Lung (tissue), 11 donors: ENCODE measurements at regions not wholly inside any gene's neighbourhood (a gene's known extent, or its start where the extent isn't known, plus 50 kb on each side); places are given as distances from the start of the nearest gene placed in this dataset.

Experiments
- ATAC-seq: fragments of 200-7000 bp; cut with Tn5 transposase; one replicate; pipeline ENCODE4 v1.9.1; 2020; ENCODE audit warnings: moderate number of reproducible peaks; ENCODE audit not compliant: insufficient read depth, low FRiP score
- DNase-seq, 3 donors: peaks; one replicate each; pipeline ENCODE4 v3.0.0-alpha.2; 2013 to 2017
- H3K27ac ChIP-seq, 2 donors: one replicate each; pipeline ENCODE4 v1.5.1; 2013; ENCODE audit warnings: mild to moderate bottlenecking in 2 of 2, moderate library complexity in 2 of 2, control low read depth in 1 of 2, inconsistent platforms in 1 of 2, low read depth in 1 of 2, low read length in 1 of 2
- H3K27me3 ChIP-seq, 3 donors: one replicate each; pipeline ENCODE4 v1.5.1; 2013; ENCODE audit warnings: low read length in 2 of 3; ENCODE audit not compliant: control insufficient read depth in 3 of 3, insufficient read depth in 3 of 3
- H3K36me3 ChIP-seq, 4 donors: one replicate each; pipeline ENCODE4 v1.5.1; 2013; ENCODE audit warnings: low read length in 4 of 4, mild to moderate bottlenecking in 1 of 4, moderate library complexity in 1 of 4; ENCODE audit not compliant: control insufficient read depth in 4 of 4, insufficient read depth in 4 of 4
- H3K4me1 ChIP-seq, 5 donors: one replicate each; pipeline ENCODE4 v1.5.1; 2013; ENCODE audit warnings: low read length in 5 of 5, mild to moderate bottlenecking in 2 of 5, moderate library complexity in 1 of 5; ENCODE audit not compliant: control insufficient read depth in 5 of 5, insufficient read depth in 5 of 5
- H3K4me3 ChIP-seq: one replicate; pipeline ENCODE4 v1.5.1; 2013; ENCODE audit warnings: mild to moderate bottlenecking, control low read depth, moderate library complexity
- H3K9ac ChIP-seq, 2 donors: one replicate each; pipeline ENCODE4 v1.5.1; 2013; ENCODE audit warnings: low read length in 2 of 2, control low read depth in 1 of 2; ENCODE audit not compliant: insufficient read depth in 1 of 2
- H3K9me3 ChIP-seq, 4 donors: one replicate each; pipeline ENCODE4 v1.5.1; 2013; ENCODE audit warnings: low read length in 3 of 4, mild to moderate bottlenecking in 1 of 4, moderate library complexity in 1 of 4; ENCODE audit not compliant: control insufficient read depth in 4 of 4, insufficient read depth in 3 of 4
- WGBS, 2 donors: extraction: QIAGEN DNeasy Blood & Tissue Kit; methylation state at CpG; one replicate each; pipeline ENCODE4 v1.1.7; 2013; 5-methylcytosine and 5-hydroxymethylcytosine counted together
- TF ChIP-seq, protein P1 (sequence below): IDR thresholded peaks from 2 replicates; pipeline ENCODE4 v1.5.1; 2012; ENCODE audit warnings: mild to moderate bottlenecking; ENCODE audit errors: control extremely low read depth, extremely low read depth
- donor health status: control.
- donor health status: control.
- donor health status: Bipolar disorder and iron deficiency.
- donor health status: healthy.
- donor health status: DM: yes; HTN: yes; CAD: no.

- TF ChIP-seq, protein P1, sequence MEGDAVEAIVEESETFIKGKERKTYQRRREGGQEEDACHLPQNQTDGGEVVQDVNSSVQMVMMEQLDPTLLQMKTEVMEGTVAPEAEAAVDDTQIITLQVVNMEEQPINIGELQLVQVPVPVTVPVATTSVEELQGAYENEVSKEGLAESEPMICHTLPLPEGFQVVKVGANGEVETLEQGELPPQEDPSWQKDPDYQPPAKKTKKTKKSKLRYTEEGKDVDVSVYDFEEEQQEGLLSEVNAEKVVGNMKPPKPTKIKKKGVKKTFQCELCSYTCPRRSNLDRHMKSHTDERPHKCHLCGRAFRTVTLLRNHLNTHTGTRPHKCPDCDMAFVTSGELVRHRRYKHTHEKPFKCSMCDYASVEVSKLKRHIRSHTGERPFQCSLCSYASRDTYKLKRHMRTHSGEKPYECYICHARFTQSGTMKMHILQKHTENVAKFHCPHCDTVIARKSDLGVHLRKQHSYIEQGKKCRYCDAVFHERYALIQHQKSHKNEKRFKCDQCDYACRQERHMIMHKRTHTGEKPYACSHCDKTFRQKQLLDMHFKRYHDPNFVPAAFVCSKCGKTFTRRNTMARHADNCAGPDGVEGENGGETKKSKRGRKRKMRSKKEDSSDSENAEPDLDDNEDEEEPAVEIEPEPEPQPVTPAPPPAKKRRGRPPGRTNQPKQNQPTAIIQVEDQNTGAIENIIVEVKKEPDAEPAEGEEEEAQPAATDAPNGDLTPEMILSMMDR, result no peak
- no peak for DNase-seq
- Histone ChIP-seq H3K9me3 (peaks cover 0 to 7% (median under 1%) of the 10 kb centered on the region in 4 donors), H3K27me3 (no peaks in the 10 kb centered on the region), H3K27ac (no peak overlapping the region), H3K36me3 (no peaks in the 10 kb centered on the region), H3K9ac (no peak overlapping the region), H3K4me3 (no peak overlapping the region), H3K4me1 (peaks cover 0 to 6% (median 0%) of the 10 kb centered on the region in 5 donors)
- no peak for ATAC-seq
- WGBS, 2 donors, result 75 to 91% methylated on average over 2 of the region's 2 CpGs
Measured at GRCh38 chr3:196147116-196147515, 64.1 kb downstream of the ZDHHC19 start.

DNA sequence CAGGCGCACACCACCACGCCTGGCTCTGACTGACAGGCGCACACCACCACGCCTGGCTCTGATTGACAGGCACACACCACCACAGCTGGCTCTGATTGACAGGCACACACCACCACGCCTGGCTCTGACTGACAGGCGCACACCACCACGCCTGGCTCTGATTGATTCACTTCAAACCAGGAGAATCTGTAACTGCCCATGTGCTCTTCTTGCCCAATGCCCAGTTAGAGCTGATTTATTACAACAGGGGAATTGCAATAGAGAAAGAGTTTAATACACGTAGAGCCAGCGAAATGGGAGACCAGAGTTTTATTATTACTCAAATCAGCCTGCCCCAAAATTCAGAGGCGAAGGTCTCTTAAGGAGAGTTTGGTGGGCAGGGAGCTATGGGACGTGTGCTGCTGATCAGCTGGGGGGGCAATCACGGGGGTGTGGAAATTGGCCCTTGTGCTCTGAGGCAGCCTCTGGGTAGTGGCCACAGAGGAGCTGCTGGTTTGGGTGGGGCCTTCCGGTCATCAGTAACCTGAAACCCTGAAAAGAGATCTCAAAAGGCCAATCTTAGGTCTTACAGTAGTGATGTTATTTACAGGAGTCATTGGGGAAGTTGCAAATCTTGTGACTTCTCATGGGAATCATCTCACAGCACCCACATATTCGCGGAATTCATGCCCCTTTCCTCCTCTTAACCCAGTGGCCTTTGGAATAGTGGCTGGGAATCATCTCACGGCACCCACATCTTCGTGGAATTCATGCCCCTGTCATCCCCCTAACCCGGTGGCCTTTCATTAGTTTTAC is 63.8 kb upstream of the TFRC start:
- TF ChIP-seq, protein P1, result no peak
- H3K9me3 ChIP-seq, result peaks cover 0 to 5% (median under 1%) of the 10 kb centered on the region in 4 donors
- no peak for ATAC-seq
- no peak overlapping the region for H3K27ac ChIP-seq
- DNase-seq, result no peak
- no peak overlapping the region for H3K9ac ChIP-seq
- H3K27me3 ChIP-seq, result no peaks in the 10 kb centered on the region
- 81 to 87% methylated on average over 14 to 16 of the region's 18 CpGs for WGBS, 2 donors
- peaks cover 0 to 7% (median 0%) of the 10 kb centered on the region in 5 donors for H3K4me1 ChIP-seq
- no peak overlapping the region for H3K4me3 ChIP-seq
- no peaks in the 10 kb centered on the region for H3K36me3 ChIP-seq

DNA sequence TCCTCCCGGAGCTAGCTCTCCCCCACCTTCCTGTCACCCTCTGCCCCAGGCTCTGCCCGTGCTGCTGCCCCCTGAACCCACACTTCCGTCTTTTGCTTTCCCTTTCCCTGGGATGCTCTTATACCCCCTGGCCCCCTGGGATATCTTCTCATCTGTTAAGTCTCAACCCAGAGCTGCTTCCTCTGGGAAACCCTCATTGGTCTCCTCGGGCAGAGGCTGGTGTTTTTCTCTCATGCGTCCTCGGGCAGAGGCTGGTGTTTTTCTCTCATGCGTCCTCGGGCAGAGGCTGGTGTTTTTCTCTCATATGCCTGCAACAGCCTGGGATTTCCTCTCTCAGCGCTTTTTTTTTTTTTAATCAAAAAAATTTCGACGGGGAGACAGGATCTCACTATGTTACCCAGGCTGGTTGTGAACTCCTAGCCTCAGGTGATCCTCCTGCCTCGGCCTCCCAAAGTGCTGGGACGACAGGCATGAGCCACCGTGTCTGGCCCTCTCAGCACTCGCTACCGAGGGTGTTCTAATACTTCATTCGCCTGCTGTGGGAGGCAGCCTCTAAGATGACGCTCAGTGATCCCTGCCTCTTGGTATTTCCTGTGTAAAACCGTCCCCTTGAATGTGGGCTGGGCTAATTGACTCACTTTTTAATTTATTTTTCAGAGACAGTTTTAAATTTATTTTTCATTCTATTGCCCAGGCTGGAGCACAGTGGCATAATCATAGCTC is 62.7 kb upstream of the TFRC start:
- H3K9ac ChIP-seq, result no peak overlapping the region
- no peak for ATAC-seq
- DNase-seq, result no peak
- H3K4me1 ChIP-seq, result peaks cover 0 to 7% (median 0%) of the 10 kb centered on the region in 5 donors
- no peak overlapping the region for H3K4me3 ChIP-seq
- peaks cover 0 to 2% (median 0%) of the 10 kb centered on the region in 4 donors for H3K9me3 ChIP-seq
- H3K36me3 ChIP-seq, result no peaks in the 10 kb centered on the region
- TF ChIP-seq, protein P1, result no peak
- WGBS, 2 donors, result 74 to 83% methylated on average over 19 of the region's 19 CpGs
- H3K27ac ChIP-seq, result no peak overlapping the region
- H3K27me3 ChIP-seq, result no peaks in the 10 kb centered on the region
